ENCODE measurements at regions not wholly inside any gene's neighbourhood (a gene's known extent, or its start where the extent isn't known, plus 50 kb on each side); places are given as distances from the start of the nearest gene placed in this dataset.

DNA sequence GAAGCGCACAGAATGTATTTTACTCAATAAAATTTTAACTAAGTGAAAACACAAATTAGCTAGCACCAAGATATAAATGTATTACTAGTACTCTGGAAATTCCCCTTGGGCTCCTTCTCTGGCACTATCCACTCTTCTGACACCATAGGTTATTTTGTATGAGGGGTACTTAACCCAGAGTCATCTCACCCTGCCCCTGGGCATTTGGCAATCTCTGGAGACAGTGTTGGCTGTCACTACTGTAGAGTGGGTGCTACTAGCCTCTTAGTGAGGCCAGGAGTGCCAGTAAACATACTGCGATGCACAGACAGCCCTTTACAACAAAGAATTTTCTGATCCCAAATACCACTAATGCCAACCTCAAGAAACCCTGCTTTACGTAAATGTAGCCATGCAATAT lies 246.3 kb upstream of the KBTBD8 start:
- DNase-seq = no peak

DNA sequence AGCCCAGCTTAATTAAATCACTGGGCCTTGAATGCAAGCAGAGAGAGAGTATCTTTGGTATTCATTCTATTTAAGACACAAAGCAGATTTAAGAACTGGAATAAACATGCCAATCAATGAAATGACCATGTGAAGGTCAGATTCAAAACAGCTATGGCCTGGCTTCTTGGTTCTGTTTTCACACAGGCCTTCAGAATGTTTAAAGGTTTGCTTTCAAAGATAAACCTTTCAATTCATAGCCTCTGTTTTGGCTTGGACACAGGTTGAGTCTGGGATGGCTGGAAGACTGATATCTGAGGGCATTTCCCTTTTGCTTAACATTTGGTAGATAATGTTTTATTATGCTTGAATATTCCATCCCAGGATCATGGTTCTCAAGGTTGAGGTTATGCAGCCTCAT lies 244.4 kb upstream of the KBTBD8 start:
- DNase-seq = no peak

DNA sequence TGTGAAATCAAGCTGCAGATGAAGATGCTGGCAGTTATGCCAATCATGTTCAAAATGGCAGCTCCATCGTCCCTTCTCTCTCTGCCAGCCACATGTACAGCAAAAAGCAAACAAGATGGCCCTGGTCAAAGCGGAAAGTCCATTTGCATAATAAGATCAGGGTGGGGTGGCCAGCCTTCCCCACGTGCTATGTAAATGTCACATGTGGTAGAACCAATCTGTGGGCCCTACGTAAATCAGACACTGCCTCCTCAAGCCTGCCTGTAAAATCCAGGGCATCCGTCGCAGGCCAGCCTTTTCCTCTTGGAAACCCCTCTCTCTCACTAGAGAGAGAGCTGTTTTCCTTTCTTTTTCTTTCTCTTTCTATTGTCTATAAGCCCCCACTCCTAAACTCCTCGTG lies 243.5 kb upstream of the KBTBD8 start:
- DNase-seq = no peak

DNA sequence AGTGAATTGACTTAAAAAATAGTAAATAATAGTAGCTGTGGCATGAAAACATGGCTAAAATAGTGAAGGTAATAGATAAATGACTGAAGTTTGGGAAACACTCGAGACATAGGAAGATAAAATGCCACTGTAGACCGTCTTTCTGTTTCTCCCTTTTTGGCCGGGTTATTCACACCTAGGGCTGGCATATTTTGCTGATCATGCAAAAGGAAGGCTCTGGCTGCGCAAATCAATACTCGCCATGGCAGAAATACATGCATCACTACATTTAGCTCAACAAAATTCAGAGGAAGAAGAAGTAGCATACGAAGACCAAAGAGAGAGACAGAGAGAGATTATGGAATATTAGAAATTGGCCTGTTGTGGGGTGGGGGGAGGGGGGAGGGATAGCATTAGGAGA lies 242.2 kb upstream of the KBTBD8 start:
- DNase-seq = no peak

DNA sequence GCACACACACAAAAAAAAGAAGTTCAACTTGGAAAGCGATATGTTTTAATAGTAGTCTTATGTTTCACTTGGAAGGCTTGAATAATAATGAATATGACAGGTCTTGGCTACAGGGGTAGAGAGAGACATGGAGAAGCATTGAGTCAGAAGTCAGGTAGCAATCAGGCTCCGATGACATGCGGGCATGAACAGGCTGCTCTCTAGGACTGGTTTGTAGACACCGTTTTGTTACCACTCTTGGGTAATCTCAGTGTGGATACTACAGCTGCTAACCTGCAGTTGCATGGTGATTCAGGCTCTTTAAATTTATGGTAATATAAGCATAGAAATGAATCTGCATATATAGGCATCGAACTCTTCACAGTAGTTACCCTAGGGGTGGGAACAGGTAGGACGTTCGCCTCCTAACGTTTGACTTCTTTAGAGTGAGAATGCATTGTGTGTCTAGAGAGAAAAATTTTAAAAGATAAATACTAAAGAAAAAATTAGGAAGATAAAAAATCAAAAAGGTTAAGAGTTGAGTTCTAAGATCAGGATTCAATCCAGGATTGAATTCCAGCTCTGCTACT lies 241.6 kb upstream of the KBTBD8 start:
- no peak for DNase-seq

DNA sequence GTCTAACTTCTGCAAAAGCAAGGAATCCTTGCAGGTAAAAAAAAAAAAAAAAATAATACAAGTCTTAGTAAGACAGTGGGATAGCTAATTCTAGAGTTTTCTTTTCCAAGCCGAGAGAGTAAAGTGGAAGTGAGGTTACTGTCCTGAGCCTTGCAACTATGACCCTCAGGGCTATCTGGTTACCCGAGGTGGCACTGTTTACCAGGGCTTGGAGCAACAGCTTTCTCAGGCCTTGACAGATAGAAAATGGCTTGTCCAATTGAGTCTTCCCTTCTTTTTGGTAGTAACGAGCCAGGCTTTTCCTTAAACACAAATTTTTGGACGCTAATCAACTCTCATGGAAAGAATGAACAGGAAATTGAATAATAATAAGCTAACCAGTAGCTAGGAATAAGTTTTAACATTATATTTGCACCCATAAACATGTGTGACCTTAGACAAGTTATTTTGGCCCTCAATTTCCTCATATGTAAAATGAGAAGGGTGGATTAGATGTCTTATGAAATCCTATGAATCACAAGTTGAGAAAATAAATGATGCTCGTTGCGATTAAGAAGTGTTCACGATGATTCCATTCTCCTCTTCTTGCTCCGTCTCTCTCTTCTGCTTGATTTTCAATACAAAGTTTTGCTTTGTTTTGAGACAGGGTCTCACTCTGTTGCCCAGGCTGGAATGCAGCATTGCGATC lies 236.9 kb upstream of the KBTBD8 start:
- DNase-seq = no peak

DNA sequence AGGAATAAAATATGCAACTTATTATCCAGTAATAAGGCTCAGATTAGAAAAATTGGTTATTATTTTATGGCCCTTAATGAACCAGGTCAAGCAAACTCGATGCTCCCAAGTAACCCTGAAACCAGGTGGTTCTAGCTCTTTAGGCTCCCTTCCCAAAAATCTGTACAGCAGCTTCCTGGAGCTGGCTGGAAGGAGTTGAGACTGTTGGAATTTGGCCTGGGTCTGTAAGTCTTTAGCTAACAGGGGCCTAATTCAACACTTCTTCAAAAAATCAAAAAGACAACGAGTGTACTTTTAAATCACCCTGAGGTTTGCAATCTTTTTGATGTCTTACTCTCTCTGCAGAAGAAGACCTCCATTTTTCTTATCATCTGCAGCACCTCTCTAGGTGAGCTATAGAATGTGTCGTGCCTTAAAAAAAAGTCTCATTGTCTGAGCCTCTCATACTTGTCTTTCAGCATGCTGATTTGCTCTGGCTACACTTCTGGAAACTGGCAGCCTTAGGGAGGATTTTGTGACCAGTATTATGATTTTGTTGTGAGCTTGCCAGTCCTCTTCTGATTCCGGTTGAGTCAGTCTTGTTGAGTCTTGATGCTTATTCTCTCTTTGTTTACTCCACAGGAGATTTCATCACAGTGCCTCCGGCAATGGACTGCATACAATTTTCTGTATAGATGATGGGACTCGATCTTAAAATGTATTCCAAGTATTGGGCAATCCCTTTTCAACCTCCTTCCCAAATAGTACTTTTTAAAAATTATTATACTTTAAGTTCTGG lies 235.0 kb upstream of the KBTBD8 start:
- no peak for DNase-seq

DNA sequence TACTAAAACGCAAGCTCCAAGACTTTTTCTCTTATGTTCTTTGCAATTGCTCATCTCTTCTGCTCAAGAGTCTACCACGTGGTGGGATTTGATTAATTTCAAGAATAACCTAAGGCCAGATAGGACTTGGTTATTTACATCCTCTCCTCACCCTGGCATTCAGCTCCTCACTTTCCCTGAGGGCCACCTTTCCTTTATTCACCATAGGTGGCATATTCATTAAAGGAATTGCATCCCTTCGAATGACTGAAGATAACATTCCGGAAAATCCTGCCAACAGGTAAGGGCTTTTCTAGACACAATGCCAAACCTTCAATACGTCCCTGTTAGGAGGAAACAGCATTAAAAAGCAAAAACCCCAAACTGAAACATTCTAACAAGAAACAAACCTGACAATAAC lies 220.0 kb upstream of the KBTBD8 start:
- no peak for DNase-seq

DNA sequence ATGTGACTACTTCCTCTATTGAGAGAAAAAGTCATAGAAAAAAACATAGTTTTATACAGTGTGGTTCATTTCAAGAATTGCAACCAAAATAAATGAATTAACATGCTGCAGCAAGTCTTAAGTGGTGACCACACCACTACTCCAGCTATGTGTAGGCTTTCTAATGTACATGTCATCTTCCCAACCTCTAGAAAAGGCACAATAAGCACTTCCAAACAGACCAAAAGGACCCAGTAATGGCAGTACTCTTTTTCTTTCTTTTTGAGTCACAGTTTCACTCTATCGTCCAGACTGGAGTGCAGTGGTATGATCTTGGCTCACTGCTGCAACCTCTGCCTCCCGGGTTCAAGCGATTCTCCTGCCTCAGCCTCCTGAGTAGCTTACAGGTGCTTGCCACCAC lies 219.3 kb upstream of the KBTBD8 start:
- DNase-seq = no peak

DNA sequence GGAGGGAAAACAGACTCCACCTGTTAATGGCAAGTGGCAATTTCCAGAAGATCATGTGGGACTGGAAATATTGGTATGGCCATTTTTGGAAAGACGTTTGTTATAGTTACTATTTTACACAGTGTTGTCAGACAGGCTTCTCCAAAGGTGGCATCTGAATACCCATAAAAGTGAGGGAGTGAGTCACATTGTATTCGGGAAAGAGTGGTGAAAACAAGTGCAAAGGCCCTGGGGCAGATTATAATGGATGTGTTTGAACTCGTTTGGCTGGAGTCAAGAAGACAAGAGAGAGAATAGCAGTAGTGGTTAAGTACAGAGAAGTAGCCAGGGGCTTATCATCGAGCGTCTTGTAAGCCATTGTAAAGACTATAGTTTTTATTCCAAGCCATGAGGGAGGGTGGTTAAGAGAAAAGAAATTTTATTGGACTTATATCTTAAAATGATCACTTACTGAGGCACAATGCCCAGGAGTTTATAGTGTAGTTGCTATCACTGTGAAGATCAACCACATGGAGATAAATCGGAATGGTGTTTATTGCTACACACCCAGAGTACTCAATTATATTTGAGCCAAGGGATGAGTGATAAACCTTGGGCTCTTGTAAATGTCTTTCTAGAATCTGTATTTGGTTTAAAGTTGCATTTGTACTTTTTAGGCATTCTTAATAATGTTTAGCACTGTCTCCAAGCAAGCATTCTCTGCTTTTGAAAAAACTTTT lies 212.8 kb upstream of the KBTBD8 start:
- DNase-seq = no peak

DNA sequence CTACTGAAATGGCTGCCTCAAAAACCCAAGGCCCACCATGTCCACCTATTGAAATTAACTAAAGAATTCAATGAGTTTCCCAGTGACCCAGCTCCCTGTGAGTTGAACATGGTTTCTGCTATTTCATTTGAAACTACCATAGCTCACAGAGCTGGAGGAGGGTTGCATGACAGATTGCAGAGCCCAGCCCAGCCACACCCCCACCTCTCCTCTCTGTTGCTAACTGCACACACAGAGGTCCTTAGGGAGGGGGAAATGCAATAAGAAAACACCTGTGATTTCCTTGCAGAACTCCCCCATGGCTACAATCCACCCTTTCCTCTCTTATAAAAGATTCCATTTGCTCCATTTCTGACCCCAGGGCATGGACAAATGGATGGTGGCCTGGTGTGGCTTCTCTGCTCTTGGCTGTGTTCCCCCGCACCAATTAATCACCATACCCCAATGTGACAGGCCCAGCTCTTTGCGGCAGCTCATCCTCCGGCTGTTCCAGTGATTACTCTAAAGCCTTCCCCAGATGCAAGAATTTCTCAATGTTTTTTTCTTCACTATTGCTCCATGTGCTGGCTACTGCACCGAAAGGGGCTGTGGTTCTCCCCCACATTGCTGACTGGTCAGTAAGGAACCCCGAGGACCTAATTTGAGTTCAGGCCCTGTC lies 208.4 kb upstream of the KBTBD8 start:
- DNase-seq = no peak

DNA sequence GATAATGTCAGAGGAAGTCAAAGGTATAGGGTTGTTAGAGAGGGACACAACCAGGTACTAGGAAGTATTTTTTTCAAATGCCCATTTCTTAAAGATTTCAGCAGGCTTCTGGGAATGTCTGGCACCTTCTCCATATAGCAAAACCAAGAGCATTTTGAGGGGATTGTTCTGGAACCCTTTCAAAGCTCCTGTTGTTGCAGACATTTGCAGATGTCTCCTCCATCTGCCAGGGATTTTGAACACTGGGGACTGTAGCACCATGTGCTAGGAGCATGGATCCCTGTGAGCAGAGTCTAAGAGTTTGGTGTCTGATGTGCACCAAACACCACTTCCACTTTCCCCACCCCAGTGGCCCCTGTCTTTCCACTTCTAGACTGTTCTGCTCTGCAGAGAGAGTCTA lies 206.0 kb upstream of the KBTBD8 start:
- no peak for DNase-seq

DNA sequence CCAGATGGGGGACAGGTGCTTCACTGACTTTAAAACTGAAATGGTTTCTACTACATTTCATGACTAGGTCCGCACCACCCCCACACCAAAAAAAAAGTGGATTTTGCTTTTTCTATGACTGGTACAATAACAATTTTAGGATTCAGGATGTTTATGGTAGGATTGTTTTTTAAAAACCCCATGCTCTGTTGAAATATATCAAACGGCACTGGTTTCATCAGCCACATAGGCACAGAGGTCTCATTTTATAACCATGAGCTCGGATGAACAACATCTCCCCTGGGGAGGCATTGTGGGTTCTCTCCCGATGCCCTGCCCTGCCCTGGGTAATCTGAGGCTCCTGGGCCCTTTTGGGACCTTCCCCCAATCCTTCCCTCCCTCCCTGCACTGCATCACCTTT lies 202.7 kb upstream of the KBTBD8 start:
- peak; percentile 5 for DNase-seq

DNA sequence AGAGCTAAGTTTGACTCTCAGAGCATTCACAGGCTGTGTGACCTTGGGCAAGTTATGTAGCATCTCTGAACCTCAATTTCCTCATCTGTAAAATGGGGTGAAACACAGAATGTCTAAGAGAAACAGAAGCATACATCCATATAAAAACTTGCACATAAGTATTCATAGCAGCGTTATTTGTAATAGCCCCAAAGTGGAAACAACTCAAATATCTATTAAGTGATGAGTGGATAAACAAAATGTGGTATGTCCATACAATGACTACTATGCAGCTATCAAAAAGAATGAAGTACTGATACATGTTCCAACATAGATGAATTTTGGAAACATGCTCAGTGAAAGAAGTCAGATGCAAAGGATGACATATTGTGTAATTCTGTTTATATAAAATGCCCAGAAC lies 201.8 kb upstream of the KBTBD8 start:
- DNase-seq = no peak

DNA sequence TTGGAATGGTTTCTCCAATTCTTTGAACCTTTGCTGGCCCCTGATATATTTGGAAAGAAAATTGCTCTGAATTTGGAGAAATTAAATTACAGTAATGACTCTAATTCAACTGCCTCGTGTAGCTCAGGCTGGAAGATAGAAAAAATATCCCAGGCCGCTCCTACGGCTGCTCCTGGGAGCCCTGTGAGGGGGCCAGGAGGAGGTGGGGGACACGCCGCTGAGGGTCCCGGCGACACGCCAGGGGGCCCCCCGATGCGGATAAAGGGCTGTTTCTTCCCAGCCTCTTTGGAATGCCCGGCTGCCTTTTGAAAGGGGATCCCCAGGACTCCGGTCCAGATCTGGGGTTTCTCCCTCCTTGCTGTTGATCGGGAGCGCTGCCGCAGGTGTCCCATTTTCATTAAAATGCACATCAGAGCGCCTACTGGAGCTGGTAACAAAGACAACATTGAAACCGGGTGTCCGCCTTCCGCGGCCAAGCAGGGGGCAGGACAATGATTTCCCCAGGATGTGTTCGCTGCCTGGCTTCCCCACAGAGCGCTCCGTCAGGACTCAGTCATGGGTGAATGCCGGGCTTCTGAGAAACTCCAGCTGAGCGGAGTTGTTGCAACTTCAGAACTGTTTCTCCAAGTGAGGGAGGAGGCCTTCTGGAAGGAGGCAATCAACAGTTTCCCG lies 200.1 kb upstream of the KBTBD8 start:
- DNase-seq = peak; percentile 40

DNA sequence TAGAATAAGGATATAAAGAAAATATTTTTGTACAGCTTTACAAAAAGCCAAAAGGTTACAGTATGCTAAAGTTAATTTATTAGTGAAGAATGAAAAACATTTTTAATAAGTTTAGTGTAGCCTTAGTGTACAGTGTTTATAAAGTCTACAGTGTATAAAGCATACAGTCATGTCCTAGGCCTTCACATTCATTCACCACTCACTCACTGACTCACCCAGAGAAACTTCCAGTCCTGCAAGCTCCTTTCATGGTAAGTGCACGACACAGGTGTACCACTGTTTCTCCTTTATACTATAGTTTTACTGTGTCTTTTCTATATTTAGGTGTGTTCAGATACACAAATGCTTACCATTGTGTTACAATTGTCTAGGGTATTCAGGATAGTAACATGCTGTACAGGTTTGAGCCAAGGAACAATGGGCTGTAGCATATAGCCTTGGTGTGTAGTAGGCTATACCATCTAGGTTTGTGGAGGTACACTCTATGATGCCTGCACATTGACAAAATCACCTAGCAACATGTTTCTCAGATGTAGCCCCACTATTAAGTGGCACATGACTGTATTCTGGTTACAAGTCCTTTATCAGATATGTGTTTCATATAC lies 197.1 kb upstream of the KBTBD8 start:
- DNase-seq = no peak

DNA sequence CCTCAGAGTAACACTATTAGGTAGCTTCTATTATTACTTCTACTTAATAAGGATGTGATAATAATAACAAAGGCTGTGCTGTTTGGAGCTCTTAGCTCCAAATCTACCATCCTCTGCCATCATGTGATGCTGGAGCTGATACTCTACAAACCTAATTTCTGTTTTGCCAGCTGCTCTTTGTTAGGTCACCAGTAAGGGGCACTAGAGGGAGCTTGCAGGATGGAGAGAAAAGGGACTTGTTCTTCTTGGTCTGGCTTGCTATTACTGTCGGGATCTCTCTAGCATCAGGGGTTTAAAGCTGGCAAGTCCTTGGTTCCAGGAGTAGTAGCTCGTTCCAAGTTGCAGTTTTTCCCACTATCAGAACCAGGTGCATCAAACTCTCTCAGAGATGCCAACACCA lies 194.9 kb upstream of the KBTBD8 start:
- no peak for DNase-seq

DNA sequence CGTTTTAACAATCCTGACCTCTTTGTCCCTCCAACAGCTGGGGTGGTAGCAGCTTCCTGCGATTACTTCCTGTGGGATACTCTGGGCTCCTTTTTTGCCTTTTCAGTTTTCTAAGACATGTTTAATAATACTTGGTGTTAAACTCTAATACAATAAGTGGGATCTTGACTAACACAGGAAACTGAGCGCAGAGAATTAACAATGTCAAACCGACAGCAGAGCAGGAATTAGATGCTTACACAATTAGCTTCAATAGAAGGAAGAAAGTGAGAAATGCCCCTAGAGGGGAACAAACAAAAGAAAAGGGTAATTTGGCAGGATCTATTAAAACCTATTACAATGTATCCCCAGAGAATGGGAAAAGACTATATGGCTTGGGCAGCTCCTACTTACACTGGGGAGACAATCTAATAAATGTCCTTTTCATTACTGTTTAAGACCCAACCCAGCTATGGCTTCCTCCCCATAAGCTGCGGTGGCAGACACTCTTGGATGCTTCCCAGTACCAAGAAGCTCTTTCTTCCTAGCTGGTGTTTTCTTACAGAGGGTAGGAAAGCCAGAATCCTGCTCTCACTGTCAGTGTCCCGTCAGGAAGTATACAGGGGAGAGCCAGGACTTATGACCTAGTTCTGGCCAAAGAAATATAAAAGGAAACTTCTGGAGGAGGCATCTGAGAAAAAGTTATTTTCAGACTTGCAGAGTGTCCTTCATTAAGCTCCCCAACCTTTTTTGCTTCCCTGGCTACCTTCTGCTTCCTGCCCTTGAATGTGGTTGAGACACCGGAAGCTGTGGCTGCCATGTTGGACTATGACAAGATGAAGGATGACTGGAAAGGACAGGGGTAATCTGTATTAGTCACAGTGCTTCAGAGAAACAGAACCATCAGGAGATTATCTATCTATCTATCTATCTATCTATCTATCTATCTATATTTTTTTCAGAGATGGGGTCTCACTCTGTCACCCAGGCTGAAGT lies 194.1 kb upstream of the KBTBD8 start:
- no peak for DNase-seq

DNA sequence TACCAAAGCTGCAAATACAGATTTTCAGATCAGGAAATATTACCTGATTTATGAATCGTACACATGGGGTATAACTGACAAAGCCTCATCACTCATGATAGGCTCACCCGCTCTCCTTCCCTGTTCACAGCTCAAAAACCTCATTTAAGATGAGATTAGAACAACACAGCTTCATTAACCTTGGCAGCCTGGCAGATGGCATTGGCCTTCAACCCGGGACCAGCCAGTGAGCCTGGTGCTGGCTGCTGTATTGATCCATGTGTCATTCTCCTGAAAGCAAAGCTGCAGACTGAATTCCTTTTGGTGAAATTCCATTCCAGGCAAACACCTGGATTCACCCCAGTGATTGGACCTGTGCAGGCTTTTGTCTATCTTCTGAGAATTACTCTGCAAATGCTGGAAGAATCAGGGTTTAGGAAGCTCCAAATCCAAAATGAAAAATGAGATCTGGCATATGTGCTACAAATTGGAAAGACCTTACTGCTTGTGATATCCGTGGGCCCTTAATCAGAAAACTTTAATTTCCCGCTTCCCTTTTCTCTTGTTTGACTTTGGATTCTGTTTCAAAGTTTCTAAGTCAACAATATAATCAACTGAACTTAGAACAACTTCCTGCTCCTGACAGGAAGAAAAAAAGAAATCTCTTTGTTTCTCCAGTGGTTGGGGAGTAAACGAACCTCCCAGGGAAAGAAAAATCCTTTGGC lies 189.1 kb upstream of the KBTBD8 start:
- DNase-seq = no peak

DNA sequence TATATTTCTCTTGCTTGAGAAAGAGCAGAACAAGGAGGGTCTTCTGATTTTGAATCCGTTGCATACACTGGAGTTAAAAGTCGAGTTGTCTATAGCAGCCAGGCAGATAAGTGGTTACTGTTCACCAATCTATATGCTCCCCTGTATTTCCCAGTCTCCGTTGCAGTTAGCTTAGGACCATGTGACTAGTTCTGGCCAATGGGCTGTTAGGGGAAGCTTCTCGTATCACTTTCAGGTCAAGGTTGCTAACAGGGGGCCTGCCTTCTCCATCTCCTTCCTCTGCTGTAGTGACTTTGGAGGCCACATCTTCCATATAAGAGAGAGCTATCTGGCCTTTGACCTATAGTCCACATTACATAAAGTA lies 188.5 kb upstream of the KBTBD8 start:
- DNase-seq = no peak
